DOHH2 (cell line): ENCODE measurements at regions not wholly inside any gene's neighbourhood (a gene's known extent, or its start where the extent isn't known, plus 50 kb on each side); places are given as distances from the start of the nearest gene placed in this dataset.

ENCODE experiments used
- H3F3A ChIP-seq: fragments of 200-600 bp; sonication (generic), shearing (Covaris generic); 2 replicates; pipeline ENCODE4 v1.6.0; 2016; ENCODE audit warnings: antibody characterized with exemption, mild to moderate bottlenecking; ENCODE audit not compliant: control insufficient read depth, insufficient read depth
- H3K27ac ChIP-seq: fragments of 200-600 bp; sonication (generic); 2 replicates; pipeline ENCODE4 v1.5.1; 2014; ENCODE audit warnings: low read depth, mild to moderate bottlenecking, low read length, moderate library complexity
- H3K27me3 ChIP-seq: fragments of 200-600 bp; sonication (generic); 2 replicates; pipeline ENCODE4 v1.6.1; 2014; ENCODE audit warnings: mild to moderate bottlenecking, low read length, mixed read lengths; ENCODE audit not compliant: control insufficient read depth
- H3K36me3 ChIP-seq: fragments of 200-600 bp; sonication (generic); 2 replicates; pipeline ENCODE4 v1.6.1; 2014; ENCODE audit warnings: mild to moderate bottlenecking, low read length, moderate library complexity, mixed read lengths; ENCODE audit not compliant: control insufficient read depth
- H3K4me1 ChIP-seq: fragments of 200-600 bp; sonication (generic); 2 replicates; pipeline ENCODE4 v1.6.1; 2014; ENCODE audit warnings: mild to moderate bottlenecking, low read length, mixed read lengths; ENCODE audit not compliant: control insufficient read depth
- H3K4me2 ChIP-seq: fragments of 200-600 bp; sonication (generic); 2 replicates; pipeline ENCODE4 v1.6.0; 2014; ENCODE audit warnings: mild to moderate bottlenecking, low read length, moderate library complexity
- H3K4me3 ChIP-seq: fragments of 200-600 bp; sonication (generic); 2 replicates; pipeline ENCODE4 v1.5.1; 2014; ENCODE audit warnings: mild to moderate bottlenecking, low read length, mixed read lengths
- H3K79me2 ChIP-seq: fragments of 200-600 bp; sonication (generic); 2 replicates; pipeline ENCODE4 v1.6.1; 2014; ENCODE audit warnings: mild to moderate bottlenecking, low read length, mixed read lengths; ENCODE audit not compliant: control insufficient read depth
- H3K9me2 ChIP-seq: fragments of 200-600 bp; sonication (generic); replicated peaks from 2 replicates; pipeline ENCODE4 v1.6.1; 2014; ENCODE audit warnings: mild to moderate bottlenecking, low read length, mixed read lengths; ENCODE audit not compliant: control insufficient read depth
- H3K9me3 ChIP-seq: fragments of 200-600 bp; sonication (generic); 2 replicates; pipeline ENCODE4 v1.6.1; 2014; ENCODE audit warnings: antibody characterized with exemption, low read length, mixed read lengths; ENCODE audit not compliant: control insufficient read depth, insufficient read depth
- H4K20me1 ChIP-seq: fragments of 200-600 bp; sonication (generic); 2 replicates; pipeline ENCODE4 v1.6.0; 2014; ENCODE audit warnings: low read depth, mild to moderate bottlenecking, antibody characterized with exemption, low read length, moderate library complexity; ENCODE audit not compliant: control insufficient read depth, insufficient read depth
- EZH2phosphoT487 ChIP-seq: fragments of 200-600 bp; sonication (generic); IDR thresholded peaks from 2 replicates; pipeline ENCODE4 v1.6.1; 2017; ENCODE audit warnings: borderline replicate concordance, mild to moderate bottlenecking, antibody characterized with exemption, low read length, moderate library complexity, mixed read lengths
- TF ChIP-seq, protein P1 (sequence below): fragments of 200-600 bp; sonication (generic); IDR thresholded peaks from one replicate; pipeline ENCODE4 v1.5.1; 2014; ENCODE audit warnings: antibody characterized with exemption, mild to moderate bottlenecking, low read depth, low read length; ENCODE audit not compliant: poor library complexity, severe bottlenecking

DNA sequence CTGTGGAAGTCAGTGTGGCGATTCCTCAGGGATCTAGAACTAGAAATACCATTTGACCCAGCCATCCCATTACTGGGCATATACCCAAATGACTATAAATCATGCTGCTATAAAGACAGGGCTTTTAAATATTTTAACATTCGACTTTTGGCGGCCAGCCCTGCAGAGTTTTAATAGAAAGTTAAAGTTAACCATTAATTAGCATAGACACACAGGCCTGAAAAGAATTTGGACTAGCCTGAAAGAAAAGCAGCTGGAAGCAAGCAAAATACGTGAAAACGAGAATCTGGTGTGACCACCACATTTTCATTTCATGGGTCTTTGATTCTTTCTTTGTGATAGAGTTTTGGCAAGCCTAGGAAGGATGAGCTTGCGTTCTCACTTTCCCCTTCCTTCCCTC lies 184.0 kb downstream of the SCG2 start:
- Histone ChIP-seq H3K36me3 (no peaks in the 10 kb centered on the region), H3K9me3 (no peaks in the 10 kb centered on the region), H3K4me3 (no peak overlapping the region), H3K4me1 (no peaks in the 10 kb centered on the region), H3K27ac (no peak overlapping the region), H3K79me2 (no peaks in the 10 kb centered on the region), H3F3A (no peaks in the 10 kb centered on the region), H4K20me1 (no peaks in the 10 kb centered on the region), H3K4me2 (no peak overlapping the region), H3K27me3 (no peaks in the 10 kb centered on the region), H3K9me2 (no peaks in the 10 kb centered on the region)
- TF ChIP-seq EZH2phosphoT487, result no peak
- TF ChIP-seq, protein P1, sequence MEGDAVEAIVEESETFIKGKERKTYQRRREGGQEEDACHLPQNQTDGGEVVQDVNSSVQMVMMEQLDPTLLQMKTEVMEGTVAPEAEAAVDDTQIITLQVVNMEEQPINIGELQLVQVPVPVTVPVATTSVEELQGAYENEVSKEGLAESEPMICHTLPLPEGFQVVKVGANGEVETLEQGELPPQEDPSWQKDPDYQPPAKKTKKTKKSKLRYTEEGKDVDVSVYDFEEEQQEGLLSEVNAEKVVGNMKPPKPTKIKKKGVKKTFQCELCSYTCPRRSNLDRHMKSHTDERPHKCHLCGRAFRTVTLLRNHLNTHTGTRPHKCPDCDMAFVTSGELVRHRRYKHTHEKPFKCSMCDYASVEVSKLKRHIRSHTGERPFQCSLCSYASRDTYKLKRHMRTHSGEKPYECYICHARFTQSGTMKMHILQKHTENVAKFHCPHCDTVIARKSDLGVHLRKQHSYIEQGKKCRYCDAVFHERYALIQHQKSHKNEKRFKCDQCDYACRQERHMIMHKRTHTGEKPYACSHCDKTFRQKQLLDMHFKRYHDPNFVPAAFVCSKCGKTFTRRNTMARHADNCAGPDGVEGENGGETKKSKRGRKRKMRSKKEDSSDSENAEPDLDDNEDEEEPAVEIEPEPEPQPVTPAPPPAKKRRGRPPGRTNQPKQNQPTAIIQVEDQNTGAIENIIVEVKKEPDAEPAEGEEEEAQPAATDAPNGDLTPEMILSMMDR, result no peak

DNA sequence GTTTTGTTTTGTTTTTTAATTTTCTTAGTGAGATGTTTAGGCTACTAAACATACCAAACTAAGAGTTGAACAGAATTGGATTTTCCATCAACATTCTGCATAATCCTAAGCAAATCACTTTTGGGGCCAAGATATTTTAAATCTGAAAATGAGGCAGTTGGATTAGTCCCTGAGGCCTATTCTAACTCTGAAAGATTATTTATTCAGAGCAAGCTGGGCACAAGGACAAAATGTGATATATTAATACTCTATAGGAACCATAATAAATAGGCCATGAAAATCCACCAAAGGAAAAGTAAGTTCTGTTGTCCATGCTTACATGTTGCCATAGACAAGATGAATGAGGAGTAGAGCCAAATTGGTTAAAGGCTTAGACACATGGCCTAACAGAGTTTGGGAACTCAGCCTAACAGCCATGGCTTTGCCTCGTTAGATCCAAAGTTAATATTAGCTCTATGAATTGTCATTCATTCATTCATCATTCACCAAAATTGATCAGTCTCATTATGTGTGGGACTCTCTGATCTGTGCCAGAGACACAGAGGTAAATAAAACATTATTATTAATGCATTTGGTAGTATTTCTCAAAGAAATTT lies 183.5 kb downstream of the SCG2 start:
- no peaks in the 10 kb centered on the region for H3K9me3 ChIP-seq
- no peaks in the 10 kb centered on the region for H4K20me1 ChIP-seq
- H3K4me3 ChIP-seq, result no peak overlapping the region
- H3K36me3 ChIP-seq, result no peaks in the 10 kb centered on the region
- no peaks in the 10 kb centered on the region for H3K4me1 ChIP-seq
- H3K27me3 ChIP-seq, result no peaks in the 10 kb centered on the region
- H3K4me2 ChIP-seq, result no peak overlapping the region
- TF ChIP-seq, protein P1, result no peak
- no peak for TF ChIP-seq EZH2phosphoT487
- H3K9me2 ChIP-seq, result no peaks in the 10 kb centered on the region
- H3F3A ChIP-seq, result no peaks in the 10 kb centered on the region
- H3K79me2 ChIP-seq, result no peaks in the 10 kb centered on the region
- H3K27ac ChIP-seq, result no peak overlapping the region

DNA sequence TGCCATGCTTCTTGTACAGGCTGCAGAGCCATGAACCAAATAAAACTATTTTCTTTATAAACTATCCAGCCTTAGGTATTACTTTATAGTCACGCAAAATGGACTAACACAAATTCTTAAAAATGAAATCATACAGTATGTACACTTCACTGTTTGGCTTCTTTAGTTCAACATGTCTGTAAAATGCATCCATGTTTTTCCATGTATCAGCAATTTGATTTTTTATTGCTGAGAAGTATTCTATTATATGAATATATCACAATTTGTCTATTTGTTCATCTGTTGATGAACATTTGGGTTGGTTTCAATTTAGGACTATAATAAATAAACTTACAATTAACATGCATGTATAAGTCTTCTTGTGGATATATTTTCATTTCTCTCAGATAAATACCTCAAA lies 182.1 kb downstream of the SCG2 start:
- TF ChIP-seq EZH2phosphoT487, result no peak
- TF ChIP-seq, protein P1, result no peak
- H3K9me2 ChIP-seq, result no peaks in the 10 kb centered on the region
- H3F3A ChIP-seq, result no peaks in the 10 kb centered on the region
- H3K4me3 ChIP-seq, result no peak overlapping the region
- H3K27me3 ChIP-seq, result no peaks in the 10 kb centered on the region
- no peaks in the 10 kb centered on the region for H3K79me2 ChIP-seq
- H3K4me2 ChIP-seq, result no peak overlapping the region
- H3K9me3 ChIP-seq, result no peaks in the 10 kb centered on the region
- H3K36me3 ChIP-seq, result no peaks in the 10 kb centered on the region
- no peaks in the 10 kb centered on the region for H4K20me1 ChIP-seq
- no peak overlapping the region for H3K27ac ChIP-seq
- H3K4me1 ChIP-seq, result no peaks in the 10 kb centered on the region

DNA sequence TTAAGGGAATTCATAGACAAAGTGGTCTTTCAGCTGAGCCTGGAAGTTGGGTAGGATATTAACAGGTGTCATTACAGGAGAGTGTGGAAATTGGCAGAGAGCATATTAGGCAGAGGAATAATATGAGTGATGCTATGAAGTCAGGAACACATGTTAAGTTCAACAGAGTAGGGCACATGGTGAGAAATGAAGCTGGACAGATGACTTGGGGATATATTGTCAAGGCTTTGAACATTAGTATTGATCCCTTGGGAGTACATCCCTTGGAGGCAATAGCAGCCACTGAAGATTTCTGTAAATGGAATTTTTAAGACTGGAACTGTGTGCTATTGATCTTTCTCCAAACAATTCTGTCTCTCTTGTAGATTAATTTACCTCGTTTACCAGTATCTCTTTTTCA lies 170.7 kb downstream of the SCG2 start:
- TF ChIP-seq, protein P1, result no peak
- TF ChIP-seq EZH2phosphoT487, result no peak
- Histone ChIP-seq H3K4me1 (no peaks in the 10 kb centered on the region), H3K9me2 (no peaks in the 10 kb centered on the region), H3F3A (no peaks in the 10 kb centered on the region), H3K79me2 (no peaks in the 10 kb centered on the region), H3K36me3 (no peaks in the 10 kb centered on the region), H3K9me3 (no peaks in the 10 kb centered on the region), H4K20me1 (no peaks in the 10 kb centered on the region), H3K27ac (no peak overlapping the region), H3K4me3 (no peak overlapping the region), H3K27me3 (no peaks in the 10 kb centered on the region), H3K4me2 (no peak overlapping the region)
